GM12875 (cell line): ENCODE measurements at regions not wholly inside any gene's neighbourhood (a gene's known extent, or its start where the extent isn't known, plus 50 kb on each side); places are given as distances from the start of the nearest gene placed in this dataset.

Experiments
- H3K4me3 ChIP-seq: one replicate; pipeline ENCODE4 v1.5.1; 2011; ENCODE audit warnings: low read depth, low read length, control low read depth
- CTCF ChIP-seq: IDR thresholded peaks from 2 replicates; pipeline ENCODE4 v1.5.1; 2011; ENCODE audit warnings: low read depth, mild to moderate bottlenecking, control low read depth, inconsistent platforms, low read length, moderate library complexity, borderline replicate concordance; ENCODE audit not compliant: insufficient read depth

- TF ChIP-seq CTCF = no peak
- no peak overlapping the region for H3K4me3 ChIP-seq
These were observed 79.7 kb upstream of the CDIN1 start for GRCh38 chr15:36499412-36500389.

- peak; percentile 67; the same call in 1 of the 2 replicates for TF ChIP-seq CTCF
- H3K4me3 ChIP-seq = no peak overlapping the region
These were observed 78.3 kb upstream of the CDIN1 start for GRCh38 chr15:36501063-36501678.

- TF ChIP-seq CTCF = no peak
- no peak overlapping the region for H3K4me3 ChIP-seq
These were observed 76.9 kb upstream of the CDIN1 start for GRCh38 chr15:36502509-36502908.

- no peak overlapping the region for H3K4me3 ChIP-seq
- TF ChIP-seq CTCF = no peak
These were observed 72.6 kb upstream of the CDIN1 start for GRCh38 chr15:36506733-36507356.

- no peak for TF ChIP-seq CTCF
- H3K4me3 ChIP-seq = no peak overlapping the region
These were observed 72.0 kb upstream of the CDIN1 start for GRCh38 chr15:36507458-36507857.

- H3K4me3 ChIP-seq = no peak overlapping the region
- TF ChIP-seq CTCF = no peak
These were observed 67.8 kb upstream of the CDIN1 start for GRCh38 chr15:36511594-36511993.
